SK-N-SH (cell line): ENCODE measurements at regions not wholly inside any gene's neighbourhood (a gene's known extent, or its start where the extent isn't known, plus 50 kb on each side); places are given as distances from the start of the nearest gene placed in this dataset.

Experiments used
- CTCF ChIA-PET: fragments of 300-600, 350-600 bp; formaldehyde crosslinking; extraction: SDS; loops from one replicate; lab custom pipeline; 2021; lab: Yijun Ruan, JAX
- POLR2A ChIA-PET: fragments of 350-600 bp; sonication (Branson Sonifier 250); formaldehyde crosslinking; extraction: SDS; loops from one replicate; lab custom pipeline; 2020; ENCODE audit warnings: antibody characterized with exemption, inconsistent platforms; lab: Yijun Ruan, JAX
- DNase-seq: peaks from one replicate; pipeline ENCODE4 v3.0.0; 2012
- H2AFZ ChIP-seq: fragments of 200-600 bp; sonication (generic); 2 replicates; pipeline ENCODE4 v1.8.1; 2016; ENCODE audit warnings: antibody characterized with exemption, mild to moderate bottlenecking, low read depth
- H3F3A ChIP-seq: fragments of 200-600 bp; sonication (generic); replicated peaks from 2 replicates; pipeline ENCODE3; 2016; ENCODE audit warnings: antibody characterized with exemption, mild to moderate bottlenecking; ENCODE audit not compliant: insufficient read depth
- H3K27ac ChIP-seq, 2 experiments: fragments of 200-500 bp in 1 of 2; fragments of 200-600 bp in 1 of 2; sonication (Bioruptor generic) in 1 of 2; sonication (generic), shearing (Covaris generic) in 1 of 2; 2 replicates each; pipeline versions ENCODE4 v1.5.1 to v1.6.1; 2014 to 2016; ENCODE audit warnings: low read depth in 2 of 2, inconsistent platforms in 1 of 2, low read length in 1 of 2, mild to moderate bottlenecking in 1 of 2, mixed read lengths in 1 of 2
- H3K27me3 ChIP-seq: fragments of 200-600 bp; sonication (generic), shearing (Covaris generic); 2 replicates; pipeline ENCODE4 v1.6.1; 2016; ENCODE audit warnings: mixed run types; ENCODE audit not compliant: insufficient read depth
- H3K36me3 ChIP-seq, 2 experiments: fragments of 200-500 bp in 1 of 2; fragments of 200-600 bp in 1 of 2; sonication (Bioruptor generic) in 1 of 2; sonication (generic) in 1 of 2; replicated peaks in 1 of 2; 2 replicates each; pipeline versions ENCODE3 to v1.5.1; 2014 to 2016; ENCODE audit warnings: low read length in 1 of 2, mild to moderate bottlenecking in 1 of 2; ENCODE audit not compliant: insufficient read depth in 2 of 2, control insufficient read depth in 1 of 2
- H3K4me1 ChIP-seq, 2 experiments: fragments of 200-500 bp in 1 of 2; fragments of 200-600 bp in 1 of 2; sonication (Bioruptor generic) in 1 of 2; sonication (generic), shearing (Covaris generic) in 1 of 2; 2 replicates each; pipeline versions ENCODE4 v1.5.1 to v1.6.1; 2014 to 2016; ENCODE audit warnings: low read depth in 1 of 2, low read length in 1 of 2, mixed run types in 1 of 2; ENCODE audit not compliant: insufficient read depth in 2 of 2, control insufficient read depth in 1 of 2
- H3K4me2 ChIP-seq: fragments of 200-600 bp; sonication (generic), shearing (Covaris generic); 2 replicates; pipeline ENCODE4 v1.6.1; 2017; ENCODE audit warnings: mixed run types
- H3K4me3 ChIP-seq, 2 experiments: fragments of 200-500 bp in 1 of 2; fragments of 200-600 bp in 1 of 2; sonication (Bioruptor generic) in 1 of 2; sonication (generic), shearing (Covaris generic) in 1 of 2; 2 replicates each; pipeline versions ENCODE4 v1.5.1 to v1.8.1; 2014 to 2016; ENCODE audit warnings: low read depth in 2 of 2, inconsistent platforms in 1 of 2, low read length in 1 of 2, mild to moderate bottlenecking in 1 of 2, mixed read lengths in 1 of 2, moderate library complexity in 1 of 2
- H3K79me2 ChIP-seq: fragments of 200-600 bp; sonication (generic); 2 replicates; pipeline ENCODE4 v1.8.1; 2017; ENCODE audit warnings: mild to moderate bottlenecking; ENCODE audit not compliant: insufficient read depth
- H3K9ac ChIP-seq: fragments of 200-600 bp; sonication (generic); 2 replicates; pipeline ENCODE4 v1.6.1; 2017; ENCODE audit warnings: mixed run types
- H3K9me2 ChIP-seq: fragments of 200-600 bp; sonication (generic); 2 replicates; pipeline ENCODE4 v1.6.1; 2017; ENCODE audit warnings: mixed run types
- H3K9me3 ChIP-seq: fragments of 200-600 bp; sonication (generic); 2 replicates; pipeline ENCODE4 v1.6.1; 2017; ENCODE audit warnings: mixed run types, mild to moderate bottlenecking, moderate library complexity
- H4K20me1 ChIP-seq: fragments of 200-600 bp; sonication (generic); 2 replicates; pipeline ENCODE4 v1.6.1; 2017; ENCODE audit warnings: mild to moderate bottlenecking, mixed run types; ENCODE audit not compliant: insufficient read depth
- ELF1 ChIP-seq: IDR thresholded peaks from 2 replicates; pipeline ENCODE4 v1.4.0; 2012
- EP300 ChIP-seq, 2 experiments: IDR thresholded peaks; 2 replicates each; pipeline versions ENCODE4 v1.4.0 to v1.6.1; 2012; ENCODE audit warnings: borderline replicate concordance in 1 of 2, low read depth in 1 of 2, low read length in 1 of 2
- FOSL2 ChIP-seq: IDR thresholded peaks from 2 replicates; pipeline ENCODE4 v1.4.0; 2012; ENCODE audit warnings: low read depth, mild to moderate bottlenecking, moderate library complexity, borderline replicate concordance
- FOXJ3 ChIP-seq: sonication (generic); formaldehyde crosslinking; IDR thresholded peaks from 2 replicates; pipeline ENCODE4 v1.5.1; 2020; ENCODE audit warnings: mild to moderate bottlenecking, missing genetic modification reagents
- GABPA ChIP-seq: IDR thresholded peaks from 2 replicates; pipeline ENCODE4 v1.4.0; 2012; ENCODE audit warnings: low read depth, mild to moderate bottlenecking
- MAX ChIP-seq: IDR thresholded peaks from 2 replicates; pipeline ENCODE4 v1.4.0; 2012; ENCODE audit warnings: low read depth
- MXI1 ChIP-seq: IDR thresholded peaks from 2 replicates; pipeline ENCODE4 v1.6.1; 2012; ENCODE audit warnings: mild to moderate bottlenecking, low read depth, low read length, improper control_type of control experiment
- PBX3 ChIP-seq: IDR thresholded peaks from 2 replicates; pipeline ENCODE4; 2012
- POLR2AphosphoS5 ChIP-seq: IDR thresholded peaks from 2 replicates; pipeline ENCODE4 v1.6.1; 2012; ENCODE audit warnings: low read depth, low read length
- RAD21 ChIP-seq: IDR thresholded peaks from 2 replicates; pipeline ENCODE4 v1.6.1; 2012; ENCODE audit warnings: mild to moderate bottlenecking, low read length
- RCOR1 ChIP-seq: fragments of 150-350 bp; IDR thresholded peaks from 2 replicates; pipeline ENCODE4 v1.6.1; 2017; ENCODE audit warnings: antibody characterized with exemption, low read length
- REST ChIP-seq: IDR thresholded peaks from 2 replicates; pipeline ENCODE4 v1.6.1; 2012; ENCODE audit warnings: mild to moderate bottlenecking, low read depth, low read length, moderate library complexity
- TAF1 ChIP-seq: IDR thresholded peaks from 2 replicates; pipeline ENCODE4 v1.6.1; 2012; ENCODE audit warnings: low read depth, mild to moderate bottlenecking, low read length, moderate library complexity, borderline replicate concordance
- TEAD4 ChIP-seq: IDR thresholded peaks from 2 replicates; pipeline ENCODE4 v1.4.0; 2012; ENCODE audit warnings: mild to moderate bottlenecking, borderline replicate concordance; ENCODE audit not compliant: insufficient read depth
- USF1 ChIP-seq: IDR thresholded peaks from 2 replicates; pipeline ENCODE4 v1.4.0; 2012; ENCODE audit warnings: low read depth, borderline replicate concordance
- YY1 ChIP-seq: IDR thresholded peaks from 2 replicates; pipeline ENCODE4 v1.4.0; 2012; ENCODE audit warnings: low read depth, mild to moderate bottlenecking
- ZBTB33 ChIP-seq: IDR thresholded peaks from 2 replicates; pipeline ENCODE4 v1.4.0; 2012; ENCODE audit warnings: low read depth, borderline replicate concordance
- WGBS: methylation state at CpG from one replicate; pipeline ENCODE4 v1.1.6; 2017; ENCODE audit warnings: low lambda C conversion rate; 5-methylcytosine and 5-hydroxymethylcytosine counted together

- Histone ChIP-seq H3K27me3 (no peaks in the 10 kb centered on the region), H2AFZ (no peak overlapping the region), H3K27ac (no peak overlapping the region), H3K36me3 (no peaks in the 10 kb centered on the region), H3K4me2 (no peak overlapping the region), H4K20me1 (no peaks in the 10 kb centered on the region), H3F3A (peaks cover 2% of the 10 kb centered on the region), H3K79me2 (no peaks in the 10 kb centered on the region), H3K4me1 (peaks cover 0 to 3% of the 10 kb centered on the region in 2 experiments; a peak in 2 of 4 replicates), H3K9me3 (no peaks in the 10 kb centered on the region), H3K9ac (no peak overlapping the region), H3K9me2 (no peaks in the 10 kb centered on the region), H3K4me3 (no peak overlapping the region)
- TF ChIP-seq FOSL2 (no peak), YY1 (no peak), FOXJ3 (CRISPR knock-in tag) (no peak), REST (no peak), RAD21 (no peak), PBX3 (no peak), POLR2AphosphoS5 (no peak), MXI1 (no peak)
- DNase-seq = no peak
- POLR2A ChIA-PET = no interaction called here
- WGBS = 84% methylated on average over 11 of the region's 11 CpGs
- CTCF ChIA-PET = no interaction called here
These were observed 161.3 kb downstream of the HNMT start for GRCh38 chr2:138125306-138126288.

- H3K27ac ChIP-seq = no peak overlapping the region
- H3K27me3 ChIP-seq = no peaks in the 10 kb centered on the region
- 86% methylated on average over 1 of the region's 1 CpG for WGBS
- no peaks in the 10 kb centered on the region for H3F3A ChIP-seq
- ChIA-PET POLR2A (no interaction called here), CTCF (no interaction called here)
- no peak overlapping the region for H2AFZ ChIP-seq
- no peaks in the 10 kb centered on the region; a peak in 1 of 4 replicates for H3K4me1 ChIP-seq
- DNase-seq = no peak
- no peak overlapping the region for H3K4me2 ChIP-seq
- H3K9me2 ChIP-seq = no peaks in the 10 kb centered on the region
- no peak overlapping the region for H3K9ac ChIP-seq
- no peaks in the 10 kb centered on the region for H3K79me2 ChIP-seq
- H4K20me1 ChIP-seq = no peaks in the 10 kb centered on the region
- H3K36me3 ChIP-seq = no peaks in the 10 kb centered on the region
- no peaks in the 10 kb centered on the region for H3K9me3 ChIP-seq
- no peak overlapping the region for H3K4me3 ChIP-seq
- no peak for TF ChIP-seq ELF1
- TF ChIP-seq PBX3 = no peak
- TF ChIP-seq TAF1 = no peak
- no peak for TF ChIP-seq ZBTB33
- TF ChIP-seq TEAD4 = no peak
- no peak for TF ChIP-seq MAX
- TF ChIP-seq EP300 (IDR thresholded peaks at IDR 0.05; ENCODE audit: borderline replicate concordance in 1 of 2, low read depth in 1 of 2, low read length in 1 of 2) = no peak
- no peak for TF ChIP-seq RCOR1
- TF ChIP-seq GABPA = no peak
- no peak for TF ChIP-seq YY1
- TF ChIP-seq USF1 = no peak
These were observed 167.8 kb downstream of the HNMT start for GRCh38 chr2:138132108-138132507.
